Vagina (tissue), 2 donors: ENCODE measurements at regions not wholly inside any gene's neighbourhood (a gene's known extent, or its start where the extent isn't known, plus 50 kb on each side); places are given as distances from the start of the nearest gene placed in this dataset.

Source experiments
- CTCF ChIP-seq, 3 experiments: fragments of 450-650 bp in 2 of 3; fragments of 200-600 bp in 1 of 3; sonication (generic) in 1 of 3; IDR thresholded peaks; one replicate each; pipeline ENCODE4 v1.5.1; 2017 to 2019; ENCODE audit warnings: antibody characterized with exemption in 3 of 3, mild to moderate bottlenecking in 2 of 3, moderate library complexity in 2 of 3
- POLR2A ChIP-seq, 2 donors: fragments of 450-650 bp; IDR thresholded peaks; one replicate each; pipeline ENCODE4 v1.6.1; 2017; ENCODE audit warnings: antibody characterized with exemption in 2 of 2, mild to moderate bottlenecking in 2 of 2, moderate library complexity in 2 of 2

GRCh38 chr11:29171360-29171950 lies 845.4 kb downstream of the KCNA4 start:
- TF ChIP-seq CTCF (IDR thresholded peaks at IDR 0.05) (no peak), POLR2A (IDR thresholded peaks at IDR 0.05) (no peak)
